Esophagus muscularis mucosa (tissue), 4 donors: ENCODE measurements at regions not wholly inside any gene's neighbourhood (a gene's known extent, or its start where the extent isn't known, plus 50 kb on each side); places are given as distances from the start of the nearest gene placed in this dataset.

Experiments
- DNase-seq: peaks from one replicate; pipeline ENCODE4 v3.0.0-alpha.2; 2017; ENCODE audit errors: extremely low spot score
- H3K27ac ChIP-seq, 4 donors: fragments of 200-600 bp; sonication (generic); replicated peaks in 1 of 4; 1 replicate in 3 of 4; 2 replicates in 1 of 4; pipeline ENCODE4 v1.5.1; 2016 to 2019; ENCODE audit warnings: mild to moderate bottlenecking in 1 of 4
- H3K27me3 ChIP-seq, 4 donors: fragments of 200-600 bp; sonication (generic); one replicate each; pipeline versions ENCODE4 v1.5.1 to v1.6.0; 2016 to 2019
- H3K36me3 ChIP-seq, 4 donors: fragments of 200-600 bp; sonication (generic); one replicate each; pipeline ENCODE4 v1.5.1; 2016 to 2019
- H3K4me1 ChIP-seq, 4 donors: fragments of 200-600 bp; sonication (generic); one replicate each; pipeline ENCODE4 v1.5.1; 2016 to 2019
- H3K4me3 ChIP-seq, 4 donors: fragments of 200-600 bp; sonication (generic); 1 replicate in 2 of 4; 2 replicates in 2 of 4; pipeline ENCODE4 v1.5.1; 2016 to 2019; ENCODE audit warnings: mild to moderate bottlenecking in 4 of 4, moderate library complexity in 1 of 4
- H3K9me3 ChIP-seq, 4 donors: fragments of 200-600 bp; sonication (generic); 1 replicate in 3 of 4; 2 replicates in 1 of 4; pipeline ENCODE4 v1.5.1; 2016 to 2019
- CTCF ChIP-seq, 3 experiments: fragments of 200-600 bp in 2 of 3; fragments of 450-650 bp in 1 of 3; sonication (generic) in 2 of 3; IDR thresholded peaks; one replicate each; pipeline ENCODE4 v1.5.1; 2017 to 2019; ENCODE audit warnings: antibody characterized with exemption in 3 of 3, mild to moderate bottlenecking in 2 of 3, moderate library complexity in 1 of 3
- EP300 ChIP-seq: sonication (generic); formaldehyde crosslinking; IDR thresholded peaks from one replicate; pipeline ENCODE4 v1.6.1; 2017; ENCODE audit warnings: antibody characterized with exemption
- POLR2A ChIP-seq: fragments of 450-650 bp; IDR thresholded peaks from one replicate; pipeline ENCODE4 v1.6.1; 2017; ENCODE audit warnings: antibody characterized with exemption, moderate library complexity, mild to moderate bottlenecking, low read depth
- POLR2AphosphoS5 ChIP-seq, 2 donors: sonication (generic); formaldehyde crosslinking; IDR thresholded peaks; one replicate each; pipeline ENCODE4 v1.6.1; 2017; ENCODE audit warnings: antibody characterized with exemption in 2 of 2
- WGBS: methylation state at CpG from one replicate; pipeline ENCODE4 v1.1.5; 2018; 5-methylcytosine and 5-hydroxymethylcytosine counted together
- intact Hi-C: fragments of 100-400 bp; cut with DNase I; formaldehyde crosslinking; loops from one replicate; pipeline ENCODE4 v1.15.1; 2023

GRCh38 chr4:147102596-147102995, 156.9 kb upstream of the TTC29 start:
- Histone ChIP-seq H3K27me3 (no peaks in the 10 kb centered on the region), H3K4me1 (peaks cover 4 to 16% (median 10%) of the 10 kb centered on the region in 4 donors), H3K4me3 (no peak overlapping the region), H3K36me3 (no peaks in the 10 kb centered on the region), H3K27ac (no peak overlapping the region), H3K9me3 (no peaks in the 10 kb centered on the region)
- 100% methylated on average over 1 of the region's 1 CpG for WGBS
- intact Hi-C loops, result no loop called here
- no peak for DNase-seq
- TF ChIP-seq EP300 (no peak), CTCF (IDR thresholded peaks at IDR 0.05) (no peak), POLR2AphosphoS5 (IDR thresholded peaks at IDR 0.05) (no peak), POLR2A (no peak)

GRCh38 chr4:147103403-147103946, 157.8 kb upstream of the TTC29 start:
- peaks cover 4 to 15% (median 10%) of the 10 kb centered on the region in 4 donors for H3K4me1 ChIP-seq
- no peak for DNase-seq
- no peaks in the 10 kb centered on the region for H3K36me3 ChIP-seq
- WGBS, result 26% methylated on average over 8 of the region's 8 CpGs
- no peaks in the 10 kb centered on the region for H3K27me3 ChIP-seq
- no peaks in the 10 kb centered on the region for H3K9me3 ChIP-seq
- no peak for TF ChIP-seq POLR2A
- no peak for TF ChIP-seq EP300
- no peak for TF ChIP-seq CTCF (IDR thresholded peaks at IDR 0.05)
- TF ChIP-seq POLR2AphosphoS5 (IDR thresholded peaks at IDR 0.05), result peak; percentile 15 to 30
- no peak overlapping the region for H3K4me3 ChIP-seq
- H3K27ac ChIP-seq, result peak overlapping the region in 3 of 4 donors; percentile 30 to 65 (median 46)
- intact Hi-C loops, result no loop called here

- intact Hi-C loops, result no loop called here
- H3K27me3 ChIP-seq, result no peaks in the 10 kb centered on the region
- no peak overlapping the region for H3K27ac ChIP-seq
- H3K36me3 ChIP-seq, result no peaks in the 10 kb centered on the region
- H3K9me3 ChIP-seq, result no peaks in the 10 kb centered on the region
- H3K4me3 ChIP-seq, result no peak overlapping the region
- 49% methylated on average over 2 of the region's 2 CpGs for WGBS
- no peak for DNase-seq
- H3K4me1 ChIP-seq, result peaks cover 4 to 15% (median 10%) of the 10 kb centered on the region in 4 donors
- TF ChIP-seq CTCF (IDR thresholded peaks at IDR 0.05) (no peak), POLR2AphosphoS5 (IDR thresholded peaks at IDR 0.05) (no peak)
Measured at GRCh38 chr4:147104768-147105167, 159.1 kb upstream of the TTC29 start.

- 85% methylated on average over 2 of the region's 2 CpGs for WGBS
- intact Hi-C loops, result no loop called here
Measured at GRCh38 chr4:147108409-147108808, 162.7 kb upstream of the TTC29 start.

GRCh38 chr4:147109800-147110199, 164.1 kb upstream of the TTC29 start:
- intact Hi-C loops, result no loop called here
- no peak for DNase-seq
- 85% methylated on average over 1 of the region's 1 CpG for WGBS
- Histone ChIP-seq H3K4me1 (no peaks in the 10 kb centered on the region), H3K9me3 (peaks cover 0 to 5% (median under 1%) of the 10 kb centered on the region in 4 donors), H3K36me3 (no peaks in the 10 kb centered on the region), H3K4me3 (no peak overlapping the region), H3K27ac (no peak overlapping the region), H3K27me3 (no peaks in the 10 kb centered on the region)
- TF ChIP-seq POLR2A (no peak), EP300 (no peak), POLR2AphosphoS5 (IDR thresholded peaks at IDR 0.05) (no peak), CTCF (IDR thresholded peaks at IDR 0.05) (no peak)

More at GRCh38 chr4:147108409-147108808, 162.7 kb upstream of the TTC29 start:
- Histone ChIP-seq H3K9me3 (no peaks in the 10 kb centered on the region), H3K4me3 (no peak overlapping the region), H3K4me1 (peaks cover 3 to 6% (median 5%) of the 10 kb centered on the region in 4 donors), H3K27me3 (no peaks in the 10 kb centered on the region), H3K36me3 (no peaks in the 10 kb centered on the region), H3K27ac (no peak overlapping the region)
- TF ChIP-seq POLR2A, result no peak
- no peak for TF ChIP-seq EP300
- no peak for DNase-seq
